Endometrium (tissue), 2 donors: ENCODE measurements at regions not wholly inside any gene's neighbourhood (a gene's known extent, or its start where the extent isn't known, plus 50 kb on each side); places are given as distances from the start of the nearest gene placed in this dataset.
"Not testable (repeated sequence)": the region's sequence is repeated elsewhere in the genome, so short reads cannot be mapped to it uniquely, and the experiment has no call there.

Experiments
- FAIRE-seq: peaks from 2 replicates; lab custom pipeline; 2012; peaks lifted over from hg19 to GRCh38; lab: Jason Lieb, UNC
- donor health status: control.
- donor health status: control.

DNA sequence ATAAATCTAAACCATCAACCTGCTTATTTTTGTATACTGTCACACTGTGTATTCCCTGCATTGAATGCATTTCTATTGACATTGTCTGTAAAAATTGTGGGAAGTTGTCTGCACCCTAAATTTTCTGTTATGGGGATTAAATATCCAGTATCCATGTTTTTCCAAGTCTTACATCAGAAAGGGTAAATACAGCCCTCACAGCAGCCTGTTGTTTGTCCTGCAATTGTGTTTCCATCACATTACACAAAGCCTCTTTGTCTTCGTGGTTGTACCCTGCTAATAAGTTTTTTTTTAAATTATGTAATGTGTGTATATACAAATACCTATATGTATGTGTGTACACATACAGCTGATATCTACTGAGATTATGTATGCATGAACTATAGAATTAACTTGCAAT is 109.2 kb upstream of the PTPN20 start:
- not testable (repeated sequence) for FAIRE-seq

DNA sequence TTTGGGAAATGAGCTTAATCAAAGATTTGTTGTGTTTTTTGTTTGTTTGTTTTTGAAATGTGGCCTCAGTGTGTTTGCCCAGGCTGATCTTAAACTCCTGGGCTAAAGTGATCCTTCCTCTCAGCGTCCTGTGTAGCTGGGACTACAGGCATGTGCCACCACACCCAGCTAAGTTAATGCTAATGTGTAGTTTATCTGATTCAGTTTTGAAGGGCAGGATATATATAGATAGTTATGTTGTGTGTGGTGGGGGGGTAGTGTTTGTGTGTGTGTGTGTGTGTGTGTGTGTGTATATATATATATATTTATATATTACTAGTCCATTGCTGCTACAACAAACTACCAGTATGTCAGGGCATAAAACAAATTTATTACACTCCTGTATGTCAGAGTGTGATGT is 108.1 kb upstream of the PTPN20 start:
- FAIRE-seq = not testable (repeated sequence)

DNA sequence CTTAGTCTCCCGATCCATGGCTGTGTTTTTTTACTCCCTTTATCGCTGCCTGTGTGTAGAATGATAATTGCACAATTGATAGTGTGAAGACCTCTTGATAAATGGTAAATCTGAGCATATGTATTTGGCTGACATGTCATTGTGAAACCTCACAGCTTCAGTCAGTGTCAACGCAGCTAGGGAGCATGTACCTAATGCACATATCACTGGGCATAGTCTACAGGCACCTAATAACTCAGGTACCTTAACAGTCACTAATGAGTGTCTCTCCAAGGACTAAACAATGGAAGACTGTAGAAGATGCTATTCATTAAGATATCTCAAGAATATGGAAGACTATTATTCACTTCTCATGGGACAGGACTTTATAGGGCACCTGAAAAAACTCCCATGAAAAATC is 101.0 kb upstream of the PTPN20 start:
- not testable (repeated sequence) for FAIRE-seq

DNA sequence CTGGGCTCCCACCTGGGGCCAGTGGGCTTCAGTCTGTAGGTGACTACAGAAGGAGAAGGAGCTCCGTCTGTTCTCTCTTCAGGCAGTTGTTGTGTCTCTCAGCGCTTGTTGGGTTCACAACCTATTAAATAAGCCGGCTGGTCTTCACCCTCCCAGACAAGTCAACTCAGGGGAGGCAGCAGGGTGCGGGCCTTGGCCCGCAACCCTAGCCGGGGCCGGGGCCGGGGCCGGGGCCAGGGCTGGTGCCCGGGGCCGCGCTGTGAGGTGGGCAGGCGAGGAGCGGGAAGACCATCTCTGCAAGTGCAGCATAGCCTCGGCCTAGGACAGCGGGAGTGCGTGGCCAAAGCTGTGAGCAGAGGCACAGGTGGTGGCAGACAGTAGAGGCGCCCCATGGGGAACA is 95.1 kb upstream of the PTPN20 start:
- not testable (repeated sequence) for FAIRE-seq

GRCh38 chr10:46840393-46841050 is 70.7 kb upstream of the PTPN20 start:
- not testable (repeated sequence) for FAIRE-seq

GRCh38 chr10:46841051-46841593 is 70.1 kb upstream of the PTPN20 start:
- not testable (repeated sequence) for FAIRE-seq

GRCh38 chr10:46845194-46845593 is 66.0 kb upstream of the PTPN20 start:
- not testable (repeated sequence) for FAIRE-seq

DNA sequence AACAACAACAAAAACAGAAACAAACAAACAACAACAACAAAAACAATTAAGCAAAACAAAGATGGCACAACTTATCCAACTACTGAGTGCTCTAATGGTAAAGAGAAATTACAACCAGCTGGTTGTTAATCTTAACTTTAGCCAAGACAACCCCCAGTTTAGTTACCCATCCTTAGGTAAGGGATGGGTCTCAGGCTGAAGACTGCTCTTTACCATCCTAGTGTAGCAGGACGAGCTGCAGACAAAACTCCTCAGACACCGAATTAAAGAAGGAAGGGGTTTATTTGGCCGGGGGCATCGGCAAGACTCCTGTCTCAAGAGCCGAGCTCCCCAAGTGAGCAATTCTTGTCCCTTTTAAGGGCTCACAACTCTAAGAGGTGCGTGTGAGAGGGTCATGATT is 65.6 kb upstream of the PTPN20 start:
- FAIRE-seq = not testable (repeated sequence)

- FAIRE-seq = not testable (repeated sequence)
Observed at GRCh38 chr10:46860753-46861152, 50.5 kb upstream of the PTPN20 start.
